SH-SY5Y (cell line): ENCODE measurements at regions not wholly inside any gene's neighbourhood (a gene's known extent, or its start where the extent isn't known, plus 50 kb on each side); places are given as distances from the start of the nearest gene placed in this dataset.

ENCODE experiments used
- GATA2 ChIP-seq: IDR thresholded peaks from 2 replicates; pipeline ENCODE4 v1.6.1; 2011; ENCODE audit warnings: mild to moderate bottlenecking, low read depth, low read length
- GATA3 ChIP-seq: IDR thresholded peaks from 2 replicates; pipeline ENCODE4 v1.6.1; 2011; ENCODE audit warnings: low read depth, mild to moderate bottlenecking, low read length, moderate library complexity

DNA sequence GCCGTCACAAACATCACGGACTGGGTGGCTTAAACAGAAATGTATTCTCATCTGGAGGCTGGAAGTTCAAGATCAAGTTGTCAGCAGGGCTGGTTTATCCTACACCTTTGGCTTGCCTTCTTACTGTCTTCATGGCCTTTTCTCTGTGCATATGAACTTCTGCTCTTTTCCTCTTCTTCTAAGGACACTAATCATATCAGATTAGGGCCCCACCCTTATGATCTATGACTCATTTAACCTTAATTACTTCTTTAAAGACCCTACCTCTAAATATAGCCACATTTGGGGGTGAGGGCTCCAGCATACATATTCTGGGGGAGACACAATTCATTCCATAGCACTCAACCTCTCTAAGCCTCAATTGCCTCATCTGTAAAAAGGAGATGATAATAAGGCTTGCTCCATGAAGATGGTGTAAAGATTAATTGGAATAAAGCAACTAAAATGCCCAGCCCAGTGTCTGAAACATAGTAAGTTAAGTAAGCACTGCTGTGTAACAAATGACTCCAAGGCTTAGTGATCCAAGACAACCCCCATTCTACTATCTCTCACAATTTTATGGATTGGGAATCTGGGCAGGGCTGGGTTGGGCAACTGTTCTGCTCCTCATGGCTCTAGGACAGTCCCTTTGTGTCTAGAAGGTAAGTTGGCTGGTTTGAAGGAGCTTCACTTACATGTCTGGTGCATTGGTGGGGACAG, 119.8 kb downstream of the BANF2 start:
- no peak for TF ChIP-seq GATA3
- no peak for TF ChIP-seq GATA2
